Activated CD8-positive, alpha-beta T cell treated with anti-CD3 and anti-CD28 coated beads for 36 hours (primary cell): ENCODE measurements at regions not wholly inside any gene's neighbourhood (a gene's known extent, or its start where the extent isn't known, plus 50 kb on each side); places are given as distances from the start of the nearest gene placed in this dataset.

Experiments
- ATAC-seq: fragments of 200-7000 bp; cut with Tn5 transposase; one replicate; pipeline ENCODE4 v1.10.0; 2021; ENCODE audit warnings: mild to moderate bottlenecking, moderate library complexity
- CTCF ChIA-PET: fragments of 350-600 bp; sonication (Branson Sonifier 250); formaldehyde crosslinking; loops from one replicate; lab custom pipeline; 2021; ENCODE audit warnings: antibody characterized with exemption; lab: Charles Lee
- POLR2A ChIA-PET: fragments of 350-600 bp; sonication (Branson Sonifier 250); formaldehyde crosslinking; loops from one replicate; lab custom pipeline; 2021; ENCODE audit warnings: antibody characterized with exemption; lab: Charles Lee
- DNase-seq: peaks from one replicate; pipeline ENCODE4 v3.0.0-alpha.2; 2020
- H3K27ac Mint-ChIP-seq: one replicate; pipeline ENCODE4 v1.8.0; 2021; ENCODE audit warnings: mild to moderate bottlenecking, mixed read lengths
- H3K27me3 Mint-ChIP-seq: one replicate; pipeline ENCODE4 v1.8.0; 2021; ENCODE audit warnings: mixed read lengths
- H3K36me3 Mint-ChIP-seq: one replicate; pipeline ENCODE4 v1.8.0; 2021; ENCODE audit warnings: low read depth, mixed read lengths
- H3K4me1 Mint-ChIP-seq: one replicate; pipeline ENCODE4 v1.8.0; 2021; ENCODE audit warnings: low read depth, mixed read lengths
- H3K4me3 Mint-ChIP-seq: one replicate; pipeline ENCODE4 v1.8.0; 2021; ENCODE audit warnings: mild to moderate bottlenecking, moderate library complexity, mixed read lengths
- H3K9me3 Mint-ChIP-seq: one replicate; pipeline ENCODE4 v1.8.0; 2021; ENCODE audit warnings: mixed read lengths
- CTCF ChIP-seq: fragments of 200-600 bp; IDR thresholded peaks from one replicate; pipeline ENCODE4 v1.8.0; 2022; ENCODE audit warnings: antibody characterized with exemption, mild to moderate bottlenecking
- intact Hi-C: fragments of 100-400 bp; cut with micrococcal nuclease; formaldehyde crosslinking; loops from one replicate; pipeline ENCODE4 v1.10.0; 2022

GRCh38 chr16:82542714-82543113, 84.1 kb upstream of the CDH13 start:
- Mint-ChIP-seq H3K9me3 (no peaks in the 10 kb centered on the region), H3K27me3 (peaks cover 5% of the 10 kb centered on the region), H3K27ac (no peak overlapping the region), H3K36me3 (no peaks in the 10 kb centered on the region), H3K4me1 (no peaks in the 10 kb centered on the region), H3K4me3 (no peak overlapping the region)
- CTCF ChIA-PET: no interaction called here
- DNase-seq (no peak), ATAC-seq (no peak)
- POLR2A ChIA-PET: no interaction called here
- intact Hi-C loops: no loop called here
- no peak for TF ChIP-seq CTCF

GRCh38 chr16:82541103-82541502, 85.7 kb upstream of the CDH13 start:
- Mint-ChIP-seq H3K27me3 (peaks cover 4% of the 10 kb centered on the region), H3K27ac (no peak overlapping the region), H3K4me3 (no peak overlapping the region), H3K36me3 (no peaks in the 10 kb centered on the region), H3K9me3 (no peaks in the 10 kb centered on the region), H3K4me1 (no peaks in the 10 kb centered on the region)
- CTCF ChIA-PET: no interaction called here
- intact Hi-C loops: no loop called here
- TF ChIP-seq CTCF: no peak
- ATAC-seq: no peak
- DNase-seq: no peak
- POLR2A ChIA-PET: interaction anchor here (0.9 kb wide), 1 partner anchor 23 kb away, joined by 3 read pairs; no protein-coding TSS in a partner anchor

- DNase-seq: no peak
- intact Hi-C loops: no loop called here
- no peaks in the 10 kb centered on the region for H3K9me3 Mint-ChIP-seq
- CTCF ChIA-PET: interaction anchor here (1.2 kb wide), 1 partner anchor 331 kb away, joined by 3 read pairs; no protein-coding TSS in a partner anchor
- no peaks in the 10 kb centered on the region for H3K4me1 Mint-ChIP-seq
- no peak overlapping the region for H3K27ac Mint-ChIP-seq
- no peaks in the 10 kb centered on the region for H3K36me3 Mint-ChIP-seq
- POLR2A ChIA-PET: no interaction called here
- H3K27me3 Mint-ChIP-seq: peaks cover 5% of the 10 kb centered on the region
- TF ChIP-seq CTCF: no peak
- no peak overlapping the region for H3K4me3 Mint-ChIP-seq
- no peak for ATAC-seq
These were observed 91.0 kb upstream of the CDH13 start for GRCh38 chr16:82535764-82536163.

- Mint-ChIP-seq H3K9me3 (peaks cover 1% of the 10 kb centered on the region), H3K4me1 (no peaks in the 10 kb centered on the region), H3K27me3 (peaks cover 5% of the 10 kb centered on the region), H3K27ac (no peak overlapping the region), H3K4me3 (no peak overlapping the region), H3K36me3 (no peaks in the 10 kb centered on the region)
- CTCF ChIA-PET: interaction anchor here (1.2 kb wide), 1 partner anchor 332 kb away, joined by 3 read pairs; no protein-coding TSS in a partner anchor
- POLR2A ChIA-PET: no interaction called here
- no peak for TF ChIP-seq CTCF
- intact Hi-C loops: no loop called here
- ATAC-seq: no peak
- DNase-seq: no peak
These were observed 91.5 kb upstream of the CDH13 start for GRCh38 chr16:82535262-82535661.

- peaks cover 5% of the 10 kb centered on the region for H3K27me3 Mint-ChIP-seq
- H3K9me3 Mint-ChIP-seq: peaks cover 3% of the 10 kb centered on the region
- no peak for DNase-seq
- no peak overlapping the region for H3K4me3 Mint-ChIP-seq
- TF ChIP-seq CTCF: no peak
- H3K4me1 Mint-ChIP-seq: no peaks in the 10 kb centered on the region
- intact Hi-C loops: no loop called here
- no peak overlapping the region for H3K27ac Mint-ChIP-seq
- POLR2A ChIA-PET: no interaction called here
- CTCF ChIA-PET: no interaction called here
- H3K36me3 Mint-ChIP-seq: no peaks in the 10 kb centered on the region
- no peak for ATAC-seq
These were observed 93.6 kb upstream of the CDH13 start for GRCh38 chr16:82533189-82533588.
